HuH-7 (cell line): ENCODE measurements at regions not wholly inside any gene's neighbourhood (a gene's known extent, or its start where the extent isn't known, plus 50 kb on each side); places are given as distances from the start of the nearest gene placed in this dataset.

Source experiments
- DNase-seq: peaks from one replicate; pipeline ENCODE4 v3.0.0; 2011; ENCODE audit warnings: low spot score

GRCh38 chr5:141778206-141778605, 96.2 kb upstream of the ARAP3 start:
- no peak for DNase-seq

- DNase-seq: no peak
Observed at GRCh38 chr5:141777711-141778110, 95.7 kb upstream of the ARAP3 start.

- no peak for DNase-seq
Observed at GRCh38 chr5:141777130-141777529, 95.1 kb upstream of the ARAP3 start.

GRCh38 chr5:141773779-141774562, 91.9 kb upstream of the ARAP3 start:
- no peak for DNase-seq

- DNase-seq: no peak
Observed at GRCh38 chr5:141772281-141772680, 90.3 kb upstream of the ARAP3 start.

- no peak for DNase-seq
Observed at GRCh38 chr5:141771562-141771961, 89.5 kb upstream of the ARAP3 start.

GRCh38 chr5:141771031-141771430, 89.0 kb upstream of the ARAP3 start:
- DNase-seq: no peak

GRCh38 chr5:141769671-141770070, 87.6 kb upstream of the ARAP3 start:
- no peak for DNase-seq

- no peak for DNase-seq
Observed at GRCh38 chr5:141767671-141768070, 85.6 kb upstream of the ARAP3 start.

- no peak for DNase-seq
Observed at GRCh38 chr5:141765896-141766551, 84.0 kb upstream of the ARAP3 start.

GRCh38 chr5:141763541-141763940, 81.5 kb upstream of the ARAP3 start:
- DNase-seq: no peak

- no peak for DNase-seq
Observed at GRCh38 chr5:141762790-141763368, 80.8 kb upstream of the ARAP3 start.

- no peak for DNase-seq
Observed at GRCh38 chr5:141762316-141762715, 80.3 kb upstream of the ARAP3 start.

GRCh38 chr5:141760753-141761152, 78.7 kb upstream of the ARAP3 start:
- no peak for DNase-seq

- DNase-seq: no peak
Observed at GRCh38 chr5:141760193-141760592, 78.2 kb upstream of the ARAP3 start.

- no peak for DNase-seq
Observed at GRCh38 chr5:141758310-141758998, 76.4 kb upstream of the ARAP3 start.

GRCh38 chr5:141757402-141757801, 75.4 kb upstream of the ARAP3 start:
- peak; percentile 46 for DNase-seq

GRCh38 chr5:141756196-141756595, 74.2 kb upstream of the ARAP3 start:
- no peak for DNase-seq

- DNase-seq: peak; percentile 65
Observed at GRCh38 chr5:141753971-141754713, 72.1 kb upstream of the ARAP3 start.

GRCh38 chr5:141753143-141753970, 71.3 kb upstream of the ARAP3 start:
- no peak for DNase-seq
